GM19099 (cell line): ENCODE measurements at regions not wholly inside any gene's neighbourhood (a gene's known extent, or its start where the extent isn't known, plus 50 kb on each side); places are given as distances from the start of the nearest gene placed in this dataset.

ENCODE experiments used
- POLR2A ChIP-seq: IDR thresholded peaks from 3 replicates; pipeline ENCODE4 v1.6.1; 2011; ENCODE audit warnings: low read depth; ENCODE audit not compliant: insufficient read length; ENCODE audit errors: extremely low read depth

GRCh38 chr14:71403656-71404055 lies 496.4 kb downstream of the PCNX1 start:
- no peak for TF ChIP-seq POLR2A

GRCh38 chr14:71405676-71406075 lies 498.4 kb downstream of the PCNX1 start:
- no peak for TF ChIP-seq POLR2A

GRCh38 chr14:71408362-71409030 lies 501.2 kb downstream of the PCNX1 start:
- no peak for TF ChIP-seq POLR2A

- no peak for TF ChIP-seq POLR2A
Measured at GRCh38 chr14:71410578-71411284, 503.5 kb downstream of the PCNX1 start.

- TF ChIP-seq POLR2A: no peak
Measured at GRCh38 chr14:71411285-71411595, 504.0 kb downstream of the PCNX1 start.

- TF ChIP-seq POLR2A: no peak
Measured at GRCh38 chr14:71411738-71412137, 504.5 kb downstream of the PCNX1 start.

GRCh38 chr14:71414631-71415403 lies 507.6 kb downstream of the PCNX1 start:
- TF ChIP-seq POLR2A: no peak

- no peak for TF ChIP-seq POLR2A
Measured at GRCh38 chr14:71415404-71415690, 508.1 kb downstream of the PCNX1 start.

GRCh38 chr14:71416392-71416791 lies 509.1 kb downstream of the PCNX1 start:
- TF ChIP-seq POLR2A: no peak

- no peak for TF ChIP-seq POLR2A
Measured at GRCh38 chr14:71418532-71419245, 511.4 kb downstream of the PCNX1 start.

- no peak for TF ChIP-seq POLR2A
Measured at GRCh38 chr14:71423481-71423880, 508.7 kb upstream of the RGS6 start.

GRCh38 chr14:71424941-71425340 lies 507.3 kb upstream of the RGS6 start:
- TF ChIP-seq POLR2A: no peak

GRCh38 chr14:71426001-71426400 lies 506.2 kb upstream of the RGS6 start:
- no peak for TF ChIP-seq POLR2A

- no peak for TF ChIP-seq POLR2A
Measured at GRCh38 chr14:71429902-71430301, 502.3 kb upstream of the RGS6 start.

GRCh38 chr14:71430321-71430677 lies 501.9 kb upstream of the RGS6 start:
- no peak for TF ChIP-seq POLR2A
